GM23248 (cell line): ENCODE measurements at regions not wholly inside any gene's neighbourhood (a gene's known extent, or its start where the extent isn't known, plus 50 kb on each side); places are given as distances from the start of the nearest gene placed in this dataset.

ENCODE experiments used
- EZH2 ChIP-seq: fragments of 200-600 bp; sonication (generic); IDR thresholded peaks from 2 replicates; pipeline ENCODE4 v1.6.1; 2018; ENCODE audit warnings: antibody characterized with exemption, mild to moderate bottlenecking; ENCODE audit not compliant: insufficient read depth, poor library complexity, severe bottlenecking
- EZH2phosphoT487 ChIP-seq: fragments of 200-600 bp; sonication (generic); IDR thresholded peaks from 2 replicates; pipeline ENCODE4 v1.6.1; 2018; ENCODE audit warnings: antibody characterized with exemption, moderate library complexity, mild to moderate bottlenecking, low read depth; ENCODE audit not compliant: insufficient read depth

- TF ChIP-seq EZH2 (no peak), EZH2phosphoT487 (no peak)
Observed at GRCh38 chr3:35254917-35255316, 384.4 kb upstream of the ARPP21 start.
